VCaP (cell line): ENCODE measurements at regions not wholly inside any gene's neighbourhood (a gene's known extent, or its start where the extent isn't known, plus 50 kb on each side); places are given as distances from the start of the nearest gene placed in this dataset.

Experiments used
- H3K27ac ChIP-seq: fragments of 450-650 bp; 2 replicates; pipeline ENCODE4 v1.5.1; 2017
- CTCF ChIP-seq: fragments of 450-650 bp; conservative IDR thresholded peaks from 2 replicates; pipeline ENCODE4 v1.5.1; 2017; ENCODE audit warnings: mild to moderate bottlenecking, moderate library complexity

GRCh38 chr4:56102601-56103000, 153.9 kb downstream of the CEP135 start:
- no peak for TF ChIP-seq CTCF
- H3K27ac ChIP-seq = no peak overlapping the region

- TF ChIP-seq CTCF = no peak
- no peak overlapping the region for H3K27ac ChIP-seq
Measured at GRCh38 chr4:56099378-56099786, 150.6 kb downstream of the CEP135 start.

GRCh38 chr4:56093576-56093975, 144.8 kb downstream of the CEP135 start:
- no peak overlapping the region for H3K27ac ChIP-seq
- no peak for TF ChIP-seq CTCF

- H3K27ac ChIP-seq = no peak overlapping the region
- TF ChIP-seq CTCF = no peak
Measured at GRCh38 chr4:56092540-56092939, 143.8 kb downstream of the CEP135 start.

GRCh38 chr4:56086561-56086960, 137.8 kb downstream of the CEP135 start:
- H3K27ac ChIP-seq = no peak overlapping the region
- TF ChIP-seq CTCF = no peak

GRCh38 chr4:56086073-56086541, 137.4 kb downstream of the CEP135 start:
- no peak overlapping the region for H3K27ac ChIP-seq
- TF ChIP-seq CTCF = no peak

- no peak for TF ChIP-seq CTCF
- H3K27ac ChIP-seq = no peak overlapping the region
Measured at GRCh38 chr4:56085275-56085674, 136.5 kb downstream of the CEP135 start.

- no peak overlapping the region for H3K27ac ChIP-seq
- no peak for TF ChIP-seq CTCF
Measured at GRCh38 chr4:56084851-56085250, 136.1 kb downstream of the CEP135 start.
